ENCODE measurements at regions not wholly inside any gene's neighbourhood (a gene's known extent, or its start where the extent isn't known, plus 50 kb on each side); places are given as distances from the start of the nearest gene placed in this dataset.

DNA sequence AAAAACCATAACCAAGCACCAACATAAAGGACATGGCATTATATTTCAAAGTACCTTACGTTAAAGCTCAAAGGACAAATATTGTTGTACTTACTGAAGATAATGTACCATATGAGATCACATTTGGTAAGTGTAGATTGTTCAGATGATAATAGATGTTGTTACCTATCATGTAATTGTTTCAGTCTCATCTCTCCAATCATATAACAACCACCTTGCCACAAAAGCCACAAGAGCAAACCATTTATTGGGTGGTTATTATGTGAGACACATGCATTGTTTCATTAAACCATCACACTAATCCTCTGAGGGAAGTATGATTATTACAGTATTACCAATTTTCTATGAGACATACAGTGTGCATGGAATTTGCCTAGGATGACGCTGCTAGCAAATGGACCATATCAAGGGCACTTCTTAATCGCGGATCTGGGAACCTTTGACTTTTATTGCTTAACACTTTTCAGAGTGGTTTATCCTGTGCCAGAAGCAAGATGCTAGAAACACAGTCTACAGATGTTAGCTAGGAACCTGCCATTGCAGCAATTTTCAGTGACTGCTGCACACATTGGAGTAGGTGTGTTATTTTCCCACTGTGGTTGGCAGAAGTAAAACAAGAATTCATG, 149.8 kb upstream of the AKIRIN2 start:
- no peak for DNase-seq (ENCODE audit: low read depth)

DNA sequence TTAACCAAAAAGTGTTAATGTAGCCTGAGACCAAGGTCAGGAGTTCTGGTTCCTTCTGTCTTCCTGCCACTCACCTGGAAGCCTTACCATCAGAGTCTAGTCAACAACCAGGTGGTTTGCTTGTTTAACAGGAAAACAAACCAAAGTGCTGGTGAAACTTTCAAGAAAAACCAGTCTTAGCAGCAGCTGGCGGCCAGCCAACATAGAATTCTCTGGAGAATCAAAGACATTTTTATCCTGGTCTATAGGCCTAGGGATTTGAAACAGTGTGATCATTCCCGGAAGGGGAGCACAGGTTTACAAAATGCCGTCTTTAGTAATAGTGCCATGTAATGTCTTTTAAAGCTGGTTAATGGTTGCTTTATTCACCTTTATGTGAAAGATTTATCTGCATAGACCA, 146.6 kb upstream of the AKIRIN2 start:
- DNase-seq (ENCODE audit: low read depth), result no peak

DNA sequence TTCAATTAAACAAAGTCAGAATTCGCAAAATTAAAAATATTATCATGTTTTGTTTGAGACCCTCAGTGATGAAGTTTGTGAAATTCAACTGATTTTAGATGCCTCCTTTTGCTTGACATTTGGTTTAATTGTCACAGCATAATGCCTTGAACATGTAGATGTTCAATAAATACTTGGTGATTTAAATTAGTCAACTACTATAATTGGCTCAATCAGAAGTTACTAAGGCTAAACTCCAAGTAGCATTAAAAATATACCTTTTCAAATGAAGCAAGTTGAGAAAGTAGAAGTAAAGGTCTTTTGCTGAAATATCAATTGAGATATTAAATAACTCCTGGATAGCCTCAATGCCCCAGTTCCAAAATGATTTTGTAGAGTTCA, 145.8 kb upstream of the AKIRIN2 start:
- no peak for DNase-seq (ENCODE audit: low read depth)

DNA sequence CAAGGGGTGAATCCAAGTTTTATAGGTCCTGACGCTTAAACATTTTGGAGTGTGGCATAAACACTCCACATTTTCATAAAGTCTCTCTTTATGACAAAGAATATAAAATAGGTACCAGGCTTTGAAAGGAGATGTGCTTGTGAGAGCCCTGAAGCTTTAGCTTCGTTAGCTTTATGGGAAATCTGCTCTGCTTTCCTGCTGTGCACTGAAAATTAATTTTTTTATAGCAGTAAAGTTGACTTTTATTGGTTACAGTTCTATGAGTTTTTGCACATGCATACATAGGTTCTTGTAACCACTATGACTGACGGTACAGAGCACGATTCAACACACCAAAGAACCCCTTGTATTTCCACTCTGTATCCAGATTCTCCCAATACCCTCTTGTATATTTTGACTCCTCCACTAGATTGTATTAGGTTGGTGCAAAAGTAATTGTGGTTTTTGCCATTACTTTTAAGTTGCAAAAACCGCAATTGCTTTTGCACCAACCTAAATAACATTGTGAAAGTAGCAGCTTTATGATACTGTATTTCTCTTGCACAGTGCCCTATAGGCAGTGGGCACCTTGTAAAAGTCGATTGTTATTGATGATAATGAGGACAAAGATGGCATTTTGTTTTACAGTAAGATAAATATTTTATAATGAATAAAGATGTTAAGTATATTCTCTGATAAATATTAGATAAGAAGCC, 145.2 kb upstream of the AKIRIN2 start:
- DNase-seq (ENCODE audit: low read depth), result no peak

DNA sequence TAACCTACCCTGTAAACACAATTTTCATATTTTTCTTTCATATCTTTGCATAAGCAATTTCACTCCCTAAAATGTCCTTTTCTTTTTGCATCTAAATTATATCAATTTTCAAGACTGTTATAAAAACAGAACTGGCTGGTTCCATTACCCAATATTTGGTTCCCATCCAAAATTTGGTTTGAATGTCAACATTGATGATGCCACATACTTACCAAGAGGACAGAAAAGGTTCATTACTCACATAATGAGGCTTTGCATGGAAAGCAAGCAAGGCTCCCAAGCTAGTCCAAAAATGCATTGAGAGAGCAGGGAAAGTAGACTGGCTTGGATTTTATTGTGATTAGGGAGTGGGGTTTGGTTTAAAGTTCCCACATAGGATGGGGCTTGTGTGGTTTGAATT, 144.4 kb upstream of the AKIRIN2 start:
- DNase-seq (ENCODE audit: low read depth), result no peak

DNA sequence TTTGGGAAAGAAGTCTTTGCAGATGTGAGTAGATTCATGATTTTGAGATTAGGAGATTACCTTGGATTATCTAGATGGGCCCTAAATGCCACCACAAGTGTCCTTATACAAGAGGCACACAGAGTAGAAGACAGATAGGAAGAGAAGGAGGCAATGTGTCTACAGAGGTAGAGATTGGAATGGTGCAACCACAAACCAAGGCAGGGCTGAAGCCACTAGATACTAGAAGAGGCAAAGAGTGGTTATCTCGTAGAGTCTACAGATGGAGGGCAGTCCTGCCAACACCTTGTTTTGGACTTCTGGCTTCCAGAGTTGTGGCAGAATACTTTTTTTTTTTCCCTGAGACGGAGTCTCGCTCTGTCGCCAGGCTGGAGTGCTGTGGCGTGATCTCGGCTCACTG, 138.3 kb upstream of the AKIRIN2 start:
- no peak for DNase-seq (ENCODE audit: low read depth)

DNA sequence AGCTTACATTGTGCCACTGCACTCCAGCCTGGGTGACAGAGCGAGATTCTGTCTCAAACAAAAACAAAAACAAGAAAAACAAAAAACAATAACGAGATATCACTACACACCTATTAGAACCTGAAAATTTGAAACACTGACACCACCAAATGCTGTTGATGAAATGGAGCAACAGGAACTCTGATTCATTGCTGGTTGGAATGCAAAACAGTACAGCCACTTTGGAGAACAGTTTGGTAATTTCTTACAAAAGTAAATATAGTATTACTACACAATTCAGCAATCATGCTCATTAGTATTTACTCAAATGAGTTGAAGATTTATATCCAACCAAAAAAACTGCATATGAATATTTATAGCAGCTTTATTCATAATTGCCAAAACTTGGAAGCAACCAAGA, 135.8 kb upstream of the AKIRIN2 start:
- no peak for DNase-seq (ENCODE audit: low read depth)

DNA sequence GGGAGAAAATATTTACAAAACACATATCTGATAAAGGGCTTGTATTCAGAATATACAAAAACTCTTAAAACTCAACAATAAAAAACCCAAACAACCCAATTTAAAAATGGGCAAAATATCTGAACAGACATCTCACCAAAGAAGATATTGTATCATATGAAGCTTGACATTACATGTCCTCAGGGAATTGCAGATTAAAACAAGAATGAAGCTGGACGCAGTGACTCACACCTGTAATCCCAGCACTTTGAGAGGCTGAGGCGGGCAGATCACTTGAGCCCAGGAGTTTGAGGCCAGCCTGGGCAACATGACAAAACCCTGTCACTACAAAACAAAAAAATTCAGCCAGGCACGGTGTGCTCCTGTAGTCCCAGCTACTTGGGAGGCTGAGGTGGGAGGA, 135.4 kb upstream of the AKIRIN2 start:
- no peak for DNase-seq (ENCODE audit: low read depth)

DNA sequence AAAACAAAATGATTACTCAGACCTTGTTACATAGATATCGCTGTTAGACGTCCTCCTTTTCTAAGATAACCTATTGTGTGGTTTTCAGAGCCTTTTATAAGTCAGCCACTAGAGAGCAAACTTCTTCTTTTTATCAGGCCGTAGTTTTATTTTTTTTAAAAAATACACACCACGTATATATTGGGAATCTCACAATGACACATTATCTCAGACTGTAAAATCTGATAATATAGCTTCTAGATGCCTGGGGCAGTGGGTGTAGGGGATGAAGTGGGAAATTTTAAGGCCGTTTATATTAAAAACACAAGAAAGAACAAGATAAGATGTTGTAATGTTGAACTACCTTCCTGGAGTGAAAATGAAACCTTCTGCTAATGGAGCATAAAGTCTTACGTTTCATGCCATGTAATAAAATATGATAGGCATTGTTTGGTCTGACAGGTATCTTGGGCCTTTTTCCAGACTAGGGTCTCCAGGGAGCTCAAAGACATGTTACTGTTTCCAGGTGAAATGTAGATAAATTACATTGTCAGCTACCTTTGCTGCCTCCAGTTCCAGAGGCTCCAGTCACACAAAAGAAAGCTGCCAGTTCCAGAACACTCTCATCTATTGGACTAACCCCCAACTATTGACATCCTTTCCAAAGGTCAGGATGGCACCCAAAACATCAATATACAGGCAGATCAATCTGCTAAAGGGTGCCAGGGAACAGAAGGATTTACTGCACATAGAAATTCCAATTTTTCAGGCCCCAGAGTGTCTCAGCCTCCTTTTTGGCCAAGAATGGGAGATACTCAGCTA, 130.2 kb upstream of the AKIRIN2 start:
- no peak for DNase-seq (ENCODE audit: low read depth)

DNA sequence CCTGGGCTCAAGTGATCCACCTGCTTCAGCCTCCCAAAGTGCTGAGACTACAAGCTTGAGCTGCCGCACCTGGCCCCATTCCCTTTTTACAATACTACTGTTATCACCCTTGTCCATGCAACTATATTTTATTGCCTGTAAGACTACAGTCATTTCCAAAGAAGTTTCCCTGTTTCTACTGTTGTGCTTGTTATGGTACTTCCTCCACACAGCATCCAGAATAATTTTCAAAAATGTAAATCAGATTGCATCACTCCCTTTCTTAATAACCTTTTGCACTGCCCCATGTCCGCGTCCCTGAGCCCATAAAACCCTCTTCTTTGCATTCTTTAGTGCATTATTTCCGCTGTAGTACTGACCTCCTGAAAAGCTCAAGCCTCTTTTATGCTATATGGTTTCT, 128.9 kb upstream of the AKIRIN2 start:
- no peak for DNase-seq (ENCODE audit: low read depth)

DNA sequence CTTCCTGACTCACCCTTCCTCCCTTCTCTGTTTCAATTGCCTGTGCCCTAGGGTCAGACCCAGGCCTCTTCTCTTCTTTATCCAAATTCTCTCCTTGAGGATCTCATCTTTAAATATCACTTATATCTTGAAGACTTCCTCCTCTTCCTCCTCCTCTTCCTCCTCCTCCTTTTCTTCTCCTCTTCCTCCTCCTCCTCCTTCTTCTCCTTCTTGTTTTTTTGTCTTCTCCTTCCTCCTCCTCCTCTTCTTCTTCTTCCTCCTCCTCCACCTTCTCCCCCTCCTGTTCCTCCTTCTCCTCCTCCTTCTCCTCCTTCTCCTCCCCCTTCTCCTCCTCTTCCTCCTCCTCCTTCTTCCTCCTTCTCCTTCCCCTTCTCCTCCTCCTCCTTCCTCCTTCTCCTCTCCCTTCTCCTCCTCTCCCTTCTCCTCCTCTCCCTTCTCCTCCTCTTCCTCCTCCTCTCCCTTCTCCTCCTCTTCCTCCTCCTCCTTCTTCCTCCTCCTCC, 127.6 kb upstream of the AKIRIN2 start:
- DNase-seq (ENCODE audit: low read depth), result no peak

DNA sequence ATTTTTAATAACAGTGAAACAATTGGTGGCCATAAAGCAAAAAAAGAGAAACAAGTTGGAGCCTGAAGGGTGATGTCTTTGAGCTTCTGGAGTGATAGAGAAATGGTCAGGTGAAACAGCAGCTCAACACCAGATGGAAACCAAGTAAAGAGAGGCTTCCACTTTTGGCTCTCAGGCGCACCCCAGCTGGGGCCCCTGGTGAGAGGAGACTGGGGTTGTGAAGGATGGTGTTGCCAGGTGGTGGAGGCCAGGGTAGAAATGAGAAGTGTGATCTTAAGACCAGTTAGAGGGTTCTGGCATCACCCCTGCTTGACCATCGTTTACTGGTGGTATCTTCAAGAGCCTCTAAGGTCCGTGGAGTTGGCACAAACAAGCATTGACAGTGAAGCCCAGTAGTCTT, 126.0 kb upstream of the AKIRIN2 start:
- no peak for DNase-seq (ENCODE audit: low read depth)

DNA sequence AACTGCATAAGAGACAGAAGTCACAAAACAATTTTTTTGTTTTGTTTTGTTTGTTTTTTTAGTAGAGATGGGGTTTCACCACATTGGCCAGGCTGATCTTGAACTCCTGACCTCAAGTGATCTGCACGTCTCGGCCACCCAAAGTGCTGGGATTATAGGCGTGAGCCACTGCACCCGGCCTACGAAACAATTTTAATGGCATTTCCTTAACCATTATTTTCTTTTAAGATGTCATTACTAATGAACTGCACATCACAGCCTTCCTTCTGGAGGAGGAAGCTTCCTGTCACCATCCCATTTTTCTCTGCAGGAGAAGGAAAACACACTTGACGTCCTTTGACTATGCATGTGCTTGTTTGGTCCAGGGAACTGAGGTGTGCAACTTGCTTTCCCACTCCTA, 125.3 kb upstream of the AKIRIN2 start:
- no peak for DNase-seq (ENCODE audit: low read depth)

DNA sequence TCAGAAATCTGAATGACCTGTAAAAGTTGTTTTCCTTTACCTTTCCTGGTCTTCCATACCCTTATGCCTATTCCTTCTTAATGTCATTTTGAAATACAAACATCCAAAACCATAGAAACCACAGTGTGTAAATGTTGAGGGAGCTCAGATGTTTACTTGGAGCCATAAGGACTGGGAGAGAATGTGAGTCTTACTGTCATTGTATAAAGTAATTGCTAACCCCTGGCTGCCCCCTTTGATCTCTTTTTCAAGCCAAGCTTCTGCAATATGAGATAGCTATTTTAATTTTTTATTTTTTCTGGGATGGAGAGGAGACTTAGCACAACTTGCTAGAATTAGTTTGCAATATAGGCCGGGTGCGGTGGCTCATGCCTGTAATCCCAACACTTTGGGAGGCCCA, 124.4 kb upstream of the AKIRIN2 start:
- no peak for DNase-seq (ENCODE audit: low read depth)

DNA sequence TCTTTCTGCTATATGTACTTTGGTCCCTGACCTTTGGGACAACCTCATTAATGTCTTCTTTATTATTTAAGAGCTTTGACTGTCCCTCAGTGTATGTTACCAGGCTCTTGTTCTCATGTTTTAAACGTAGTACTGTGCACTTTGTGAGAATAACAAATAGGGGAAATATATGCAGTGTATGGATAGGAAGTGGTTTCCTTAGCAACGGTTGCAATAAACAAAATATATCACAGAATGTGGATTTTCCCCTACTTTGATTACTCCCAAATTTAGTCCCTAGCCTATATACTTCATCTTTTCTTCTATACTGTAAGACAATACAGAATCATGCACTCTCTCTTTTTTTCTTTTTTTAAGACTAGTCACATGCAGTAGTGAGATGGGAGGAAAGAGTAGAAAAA, 123.8 kb upstream of the AKIRIN2 start:
- no peak for DNase-seq (ENCODE audit: low read depth)

DNA sequence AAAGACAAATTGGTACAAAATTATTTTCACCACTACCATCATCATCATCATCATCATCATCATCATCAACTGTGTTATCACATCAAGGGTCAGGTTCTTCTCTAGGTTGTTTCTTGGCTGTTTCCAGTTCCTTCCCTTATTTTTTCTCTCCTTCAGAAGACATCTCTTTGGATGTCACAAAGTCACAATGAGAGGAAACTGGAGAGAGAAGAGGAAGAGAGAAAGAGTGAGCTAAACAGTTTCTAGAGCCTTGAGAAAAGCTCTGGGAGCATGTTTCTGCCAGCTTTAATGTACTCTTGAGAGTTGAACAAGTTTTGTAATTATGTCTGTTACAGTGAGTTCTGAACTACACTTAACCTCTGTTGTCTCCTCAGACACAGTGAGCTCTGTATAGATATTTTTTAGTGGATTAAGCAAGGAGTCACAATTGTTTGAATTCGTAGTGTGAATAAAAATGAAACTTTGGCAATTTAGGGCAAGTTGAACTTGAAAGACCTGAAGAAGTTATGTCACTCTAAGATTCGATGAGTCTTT, 123.0 kb upstream of the AKIRIN2 start:
- no peak for DNase-seq (ENCODE audit: low read depth)

DNA sequence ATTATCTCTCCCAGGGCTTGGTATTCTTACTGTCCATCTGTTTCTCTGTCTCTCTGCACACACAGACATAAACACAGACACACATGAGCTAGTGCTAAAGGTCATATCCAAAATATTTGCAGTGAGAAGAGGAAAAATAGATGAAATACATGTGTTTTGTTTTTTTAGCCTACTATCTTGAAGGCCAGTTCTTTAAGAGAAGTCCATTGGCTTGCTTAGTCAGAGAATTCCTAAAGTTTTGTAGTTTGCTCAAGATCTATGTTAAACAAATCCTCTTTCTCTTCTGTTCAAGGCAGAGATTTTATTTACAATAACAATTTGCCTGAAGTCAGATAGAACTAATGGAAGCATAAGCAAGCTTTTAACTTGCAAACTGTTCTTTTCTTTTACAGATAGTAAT, 120.0 kb upstream of the AKIRIN2 start:
- no peak for DNase-seq (ENCODE audit: low read depth)

DNA sequence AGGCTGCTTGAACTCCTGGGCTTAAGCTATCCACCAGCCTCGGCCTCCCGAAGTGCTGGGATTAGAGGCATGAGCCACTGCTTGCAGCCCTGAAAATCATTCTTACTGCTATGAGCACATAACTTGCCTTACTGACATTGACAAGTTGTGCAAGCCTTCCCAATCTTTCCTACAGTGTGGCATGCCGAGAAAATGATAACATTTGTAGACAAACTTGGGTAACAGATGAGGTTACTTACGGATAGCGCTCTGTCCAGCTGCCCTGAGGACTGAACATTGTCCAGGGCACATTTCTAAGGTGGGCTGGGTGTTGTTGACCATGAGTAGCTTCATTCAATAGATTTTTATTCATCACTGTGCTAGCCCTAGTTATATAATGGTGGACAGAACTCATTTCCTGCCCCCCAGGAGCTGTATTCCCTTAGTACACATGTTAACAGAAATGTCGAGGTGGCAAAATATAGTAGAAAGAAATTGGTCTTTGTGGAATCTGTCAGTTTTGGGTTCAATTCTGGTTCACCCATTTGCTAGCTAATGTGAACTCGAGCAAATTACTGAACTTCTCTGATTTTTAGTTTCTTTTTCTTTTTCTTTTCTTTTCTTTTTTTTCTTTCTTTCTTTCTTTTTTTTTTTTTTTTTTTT, 118.4 kb upstream of the AKIRIN2 start:
- no peak for DNase-seq (ENCODE audit: low read depth)

DNA sequence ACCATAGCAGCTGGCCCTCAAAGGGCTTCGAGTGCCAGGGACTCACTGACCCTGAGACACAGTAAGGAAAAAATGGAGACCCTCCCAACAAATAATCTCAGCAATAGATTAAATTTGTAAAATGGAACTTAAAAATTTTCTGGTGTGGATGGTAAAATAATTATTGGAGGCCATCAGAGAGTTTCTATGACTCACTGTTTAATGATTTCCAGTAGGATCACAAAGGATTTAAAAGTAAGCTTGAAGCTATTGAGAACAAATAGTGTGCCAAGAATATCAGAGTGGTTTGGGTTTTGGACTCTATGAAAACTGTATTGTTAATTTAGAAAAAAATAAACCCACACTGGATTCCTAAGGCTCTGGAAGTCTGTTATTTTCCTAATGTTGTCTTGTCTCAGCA, 115.2 kb upstream of the AKIRIN2 start:
- DNase-seq (ENCODE audit: low read depth), result no peak

DNA sequence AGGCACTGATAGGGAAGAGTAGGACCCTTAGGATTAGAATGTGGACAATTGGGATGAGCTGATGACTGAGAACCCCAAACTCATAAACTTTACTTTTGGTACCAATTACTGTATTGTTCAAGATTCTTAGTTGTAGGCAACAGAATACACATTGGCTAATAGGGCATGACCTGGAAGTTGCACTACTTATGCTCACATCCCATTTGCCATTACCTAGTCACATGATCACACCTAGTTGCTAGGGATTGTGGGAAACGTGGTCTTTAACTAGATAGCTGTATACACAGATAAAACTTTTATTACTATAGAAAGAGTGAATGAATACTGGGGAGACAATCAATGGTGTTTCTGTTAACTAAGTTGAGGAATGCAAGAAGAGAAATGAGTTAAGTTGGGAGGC, 113.4 kb upstream of the AKIRIN2 start:
- no peak for DNase-seq (ENCODE audit: low read depth)

DNA sequence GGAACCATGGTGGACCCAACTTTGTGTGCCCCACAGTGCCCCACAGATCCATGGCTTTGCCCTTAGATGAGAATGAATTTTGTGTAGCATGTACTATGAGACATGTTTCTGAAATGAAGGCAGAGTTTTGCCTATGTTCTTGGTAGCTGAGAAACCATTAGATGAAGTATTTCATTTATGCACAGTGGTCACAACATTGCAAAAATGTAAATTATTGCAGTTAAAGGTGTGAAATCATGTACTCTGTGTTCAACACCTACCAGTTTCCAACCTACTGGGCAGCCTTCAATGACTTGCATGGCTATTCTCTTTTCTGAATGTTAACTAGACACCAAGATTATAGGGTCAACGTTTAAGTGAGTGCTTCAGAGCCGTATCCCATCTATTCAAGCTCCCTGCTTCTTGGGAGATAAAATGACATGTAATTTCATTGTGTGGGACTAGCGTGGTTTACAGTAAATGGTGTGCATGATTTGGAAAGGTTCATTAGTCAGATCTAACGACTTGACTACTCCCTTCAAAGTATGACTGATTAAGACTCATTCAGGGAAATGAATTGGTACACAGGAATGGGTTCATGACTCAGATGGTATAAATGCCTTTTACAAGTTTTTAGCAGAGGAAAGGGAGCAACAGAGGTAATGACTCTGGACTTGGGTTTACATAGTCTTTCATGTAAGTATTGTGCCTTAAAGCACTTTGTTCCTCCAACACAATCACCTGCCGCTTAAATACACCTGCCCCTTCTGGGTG, 106.1 kb upstream of the AKIRIN2 start:
- no peak for DNase-seq (ENCODE audit: low read depth)

DNA sequence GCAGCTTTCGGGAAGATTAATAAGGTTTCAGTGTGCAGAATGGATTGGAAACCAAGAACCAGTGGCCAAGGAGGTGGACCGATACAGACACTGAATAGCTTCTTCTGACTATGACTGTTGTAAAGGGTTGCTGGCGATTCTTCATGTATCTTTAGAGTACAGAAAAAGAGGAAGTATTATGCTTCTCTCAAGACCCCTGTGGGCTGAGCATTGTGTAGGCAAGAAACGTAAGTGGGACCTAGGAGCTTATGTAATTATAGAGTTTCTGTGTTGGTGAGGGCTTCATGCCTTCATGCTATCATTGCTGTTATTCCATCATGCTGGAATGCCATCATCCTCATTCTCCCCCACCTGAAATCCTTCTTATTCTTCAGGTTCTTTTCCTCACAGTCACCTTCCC, 105.4 kb upstream of the AKIRIN2 start:
- DNase-seq (ENCODE audit: low read depth), result no peak

Measured in stimulated activated CD4-positive, alpha-beta T cell treated with anti-CD3 and anti-CD28 coated beads, Interleukin-2, amount 100 ng/mL, for 4 hours (primary cell).